HL-60 (cell line): ENCODE measurements at regions not wholly inside any gene's neighbourhood (a gene's known extent, or its start where the extent isn't known, plus 50 kb on each side); places are given as distances from the start of the nearest gene placed in this dataset.

Experiments
- DNase-seq, 2 experiments: peaks; one replicate each; pipeline ENCODE4 v3.0.0-alpha.2; 2010 to 2020; ENCODE audit warnings: low read depth in 1 of 2, low spot score in 1 of 2
- H3K27ac ChIP-seq: fragments of 250-450 bp; sonication (Bioruptor Pico); replicated peaks from 2 replicates; pipeline ENCODE4 v1.5.1; 2020; ENCODE audit warnings: mild to moderate bottlenecking, moderate library complexity
- H3K27me3 ChIP-seq: fragments of 250-450 bp; sonication (Bioruptor Pico); 2 replicates; pipeline ENCODE4 v1.5.1; 2021; ENCODE audit warnings: mild to moderate bottlenecking, moderate library complexity; ENCODE audit not compliant: insufficient read depth, poor library complexity, severe bottlenecking
- H3K4me3 ChIP-seq: replicated peaks from 2 replicates; pipeline ENCODE4 v1.5.1; 2011; ENCODE audit warnings: mild to moderate bottlenecking, control low read depth, low read length; ENCODE audit not compliant: insufficient read depth
- CTCF ChIP-seq: IDR thresholded peaks from one replicate; pipeline ENCODE4 v1.5.1; 2011; ENCODE audit warnings: low read length, control low read depth, inconsistent platforms; ENCODE audit not compliant: insufficient read depth
- GABPA ChIP-seq: IDR thresholded peaks from 2 replicates; pipeline ENCODE4 v1.6.1; 2012; ENCODE audit warnings: low read depth
- POLR2AphosphoS5 ChIP-seq: IDR thresholded peaks from 2 replicates; pipeline ENCODE4 v1.6.1; 2012; ENCODE audit warnings: low read depth
- REST ChIP-seq: IDR thresholded peaks from 2 replicates; pipeline ENCODE4 v1.6.1; 2012; ENCODE audit warnings: low read depth; ENCODE audit not compliant: insufficient replicate concordance
- SPI1 ChIP-seq: IDR thresholded peaks from 2 replicates; pipeline ENCODE4 v1.6.1; 2012; ENCODE audit warnings: low read depth, mild to moderate bottlenecking, borderline replicate concordance

- DNase-seq: no peak
- TF ChIP-seq CTCF (no peak), POLR2AphosphoS5 (no peak), GABPA (no peak), SPI1 (no peak), REST (no peak)
- H3K27me3 ChIP-seq: no peaks in the 10 kb centered on the region
- no peak overlapping the region for H3K27ac ChIP-seq
- no peak overlapping the region for H3K4me3 ChIP-seq
Measured at GRCh38 chr5:100186181-100186580, 349.0 kb upstream of the FAM174A start.

- no peak for TF ChIP-seq SPI1
- TF ChIP-seq POLR2AphosphoS5: no peak
- no peak for TF ChIP-seq CTCF
- TF ChIP-seq REST: no peak
- no peak for TF ChIP-seq GABPA
- no peak overlapping the region for H3K4me3 ChIP-seq
- no peak for DNase-seq
- H3K27me3 ChIP-seq: no peaks in the 10 kb centered on the region
- no peak overlapping the region for H3K27ac ChIP-seq
Measured at GRCh38 chr5:100182402-100182801, 352.8 kb upstream of the FAM174A start.

- Histone ChIP-seq H3K4me3 (no peak overlapping the region), H3K27ac (no peak overlapping the region), H3K27me3 (no peaks in the 10 kb centered on the region)
- no peak for DNase-seq
- no peak for TF ChIP-seq GABPA
- no peak for TF ChIP-seq SPI1
- TF ChIP-seq REST: no peak
- TF ChIP-seq CTCF: no peak
- TF ChIP-seq POLR2AphosphoS5: no peak
Measured at GRCh38 chr5:100175346-100175745, 359.8 kb upstream of the FAM174A start.
